NCI-H69 (cell line): ENCODE measurements at regions not wholly inside any gene's neighbourhood (a gene's known extent, or its start where the extent isn't known, plus 50 kb on each side); places are given as distances from the start of the nearest gene placed in this dataset.

Experiments
- DNase-seq: peaks from one replicate; lab custom pipeline; 2025; lab: John Stamatoyannopoulos, UW

DNA sequence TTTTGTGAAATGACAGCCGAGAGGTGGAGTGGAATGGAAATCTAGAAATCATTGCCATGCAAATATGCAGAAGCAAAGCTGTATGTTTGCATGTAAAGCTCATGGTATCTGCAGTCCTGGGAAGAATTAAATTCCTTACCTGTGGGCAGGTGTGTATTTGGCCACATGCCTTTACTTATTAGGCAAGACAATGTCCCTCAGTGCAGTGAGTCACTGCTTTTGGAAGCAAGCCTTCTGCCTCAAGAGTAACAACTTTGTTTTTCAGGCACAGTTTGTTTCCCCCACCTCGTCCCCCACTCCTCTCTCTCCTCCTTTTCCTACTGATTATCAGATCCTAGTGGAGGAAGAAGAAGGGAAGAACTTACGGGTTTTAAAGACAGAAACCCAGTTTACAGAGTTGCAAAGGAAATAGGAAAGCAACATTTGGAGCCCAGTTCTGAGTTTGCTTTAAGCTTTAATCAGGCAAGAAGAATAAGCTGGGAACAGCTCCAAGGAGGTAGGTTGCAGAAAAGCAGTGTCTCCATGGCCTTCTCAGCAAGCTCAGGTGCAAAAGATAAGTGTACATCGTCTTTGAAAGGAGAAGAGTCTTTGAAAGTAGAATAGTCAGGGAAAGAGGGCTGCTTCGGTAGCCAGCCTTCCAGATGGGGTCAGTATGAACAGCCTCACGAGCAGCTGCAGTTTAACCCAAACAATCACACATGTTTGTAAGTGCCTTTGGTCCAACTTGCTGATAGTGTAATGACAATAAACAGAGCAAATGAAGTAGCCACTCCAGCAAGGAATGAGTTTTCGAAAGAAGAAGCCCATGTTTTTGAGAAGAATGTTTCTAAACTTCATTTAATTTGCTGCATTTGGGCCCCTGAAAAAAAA, 190.1 kb downstream of the KLF5 start:
- peak; percentile 6 for DNase-seq

DNA sequence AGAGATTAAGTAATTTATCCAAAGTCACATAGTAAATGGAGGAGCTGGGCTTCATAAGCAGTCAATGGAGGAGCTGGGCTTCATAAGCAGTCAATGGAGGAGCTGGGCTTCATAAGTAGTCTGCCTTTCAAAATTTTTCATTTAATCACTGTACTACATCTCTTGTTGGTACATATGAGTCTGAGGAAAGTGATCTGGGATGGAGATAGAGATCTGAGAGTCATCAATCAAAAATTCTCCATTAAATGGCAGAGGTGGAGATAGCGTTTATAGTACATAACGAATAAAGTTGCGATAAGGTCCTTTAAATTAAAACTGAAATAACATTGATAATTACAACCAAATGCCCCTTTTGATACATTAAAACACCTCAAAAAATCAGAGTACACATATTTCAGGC, 189.3 kb downstream of the KLF5 start:
- no peak for DNase-seq

DNA sequence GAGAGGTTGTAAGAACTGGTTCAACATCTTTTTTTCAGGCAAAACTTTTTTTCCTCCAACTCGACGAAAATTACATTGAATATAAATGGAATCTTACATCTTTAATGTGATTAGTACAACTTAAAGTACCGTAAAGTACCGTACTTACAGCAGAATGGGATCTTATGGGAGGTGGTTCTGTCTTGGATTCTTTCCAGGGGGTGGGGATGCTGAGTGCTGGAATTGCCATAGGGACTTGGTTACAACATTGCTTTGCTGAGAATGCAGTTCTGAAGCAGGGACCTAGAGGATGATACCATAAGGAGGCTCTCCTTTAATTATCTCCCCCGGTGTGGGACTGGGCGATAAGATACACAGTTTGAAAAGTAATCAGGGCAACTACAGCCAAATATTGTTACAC, 186.4 kb downstream of the KLF5 start:
- DNase-seq, result no peak

DNA sequence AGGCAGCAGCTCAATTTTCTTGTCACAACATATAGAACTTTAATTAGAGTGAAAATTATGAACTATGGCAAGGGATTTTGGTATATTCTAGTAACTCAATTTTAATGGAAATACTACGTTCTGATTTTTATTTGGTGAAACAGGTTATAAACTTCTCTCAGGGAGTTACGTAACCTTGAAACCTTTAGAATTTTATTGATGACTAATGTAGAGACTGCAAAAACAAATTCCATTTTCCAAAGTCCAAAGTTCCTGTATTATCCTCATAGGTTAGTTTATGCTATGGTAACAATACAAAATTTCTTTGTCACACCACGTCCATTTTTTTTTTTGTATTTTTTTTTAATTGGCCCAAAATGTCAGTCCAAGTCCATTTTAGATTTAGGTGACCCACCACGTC, 185.7 kb downstream of the KLF5 start:
- DNase-seq, result no peak

DNA sequence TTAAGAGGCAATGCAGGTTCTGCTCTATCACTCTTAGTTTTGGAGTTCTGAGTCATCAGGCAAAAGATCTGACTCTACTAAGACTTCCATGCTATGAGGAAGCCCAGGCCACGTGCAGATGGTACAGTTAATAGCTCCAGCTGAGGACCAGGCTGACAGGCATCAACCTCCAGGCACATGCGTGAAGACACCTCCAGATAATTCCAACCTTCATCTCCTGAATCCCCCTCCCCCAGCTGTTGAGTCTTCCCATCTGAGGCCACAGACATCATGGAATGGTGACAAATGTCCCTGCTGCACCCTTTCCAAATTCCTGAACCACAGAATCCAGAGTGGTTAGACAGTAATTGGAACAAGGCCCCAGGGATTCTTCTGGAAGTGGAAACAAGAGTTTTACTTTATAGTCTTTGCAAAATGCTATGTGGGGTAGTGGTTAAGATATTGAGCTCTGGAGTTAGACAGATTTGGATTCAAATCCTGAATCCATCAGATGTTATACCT, 183.8 kb downstream of the KLF5 start:
- no peak for DNase-seq

DNA sequence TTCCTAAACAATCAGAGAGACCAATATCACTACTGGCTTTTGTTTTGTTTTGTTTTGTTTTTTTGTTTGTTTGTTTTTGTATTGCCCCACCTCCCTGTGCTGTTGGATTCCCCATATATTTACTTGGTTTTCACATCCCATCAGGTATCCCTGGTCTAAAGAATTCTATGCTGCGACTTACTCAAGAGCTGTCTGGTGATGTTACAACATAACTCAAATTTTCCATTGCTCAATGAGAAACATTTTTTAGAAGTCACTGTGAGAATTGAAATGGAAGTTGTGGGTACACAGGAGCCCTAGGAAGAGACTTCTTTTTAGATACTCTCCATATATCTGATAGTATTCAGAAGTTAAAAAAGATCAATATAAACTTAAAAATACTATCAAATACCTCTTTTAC, 181.4 kb downstream of the KLF5 start:
- no peak for DNase-seq

DNA sequence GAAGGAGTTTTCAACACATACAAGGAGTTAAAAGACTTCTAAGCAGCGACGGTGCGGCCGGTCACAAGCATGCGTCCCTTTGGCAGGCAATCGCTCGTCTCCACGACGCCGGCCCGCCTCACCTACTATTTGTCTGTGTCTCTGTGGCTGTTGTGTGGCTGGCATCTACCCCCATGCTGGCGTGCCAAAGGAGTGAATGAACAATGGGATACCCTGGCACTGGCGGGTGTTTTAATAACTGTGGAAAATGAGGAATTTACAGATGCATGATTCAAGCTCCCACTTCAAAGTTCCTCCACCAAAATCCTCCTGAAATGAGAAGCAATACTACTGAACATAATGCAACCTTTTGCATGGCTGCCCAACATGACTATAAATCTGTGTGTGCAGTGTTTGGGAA, 176.6 kb downstream of the KLF5 start:
- DNase-seq, result no peak

DNA sequence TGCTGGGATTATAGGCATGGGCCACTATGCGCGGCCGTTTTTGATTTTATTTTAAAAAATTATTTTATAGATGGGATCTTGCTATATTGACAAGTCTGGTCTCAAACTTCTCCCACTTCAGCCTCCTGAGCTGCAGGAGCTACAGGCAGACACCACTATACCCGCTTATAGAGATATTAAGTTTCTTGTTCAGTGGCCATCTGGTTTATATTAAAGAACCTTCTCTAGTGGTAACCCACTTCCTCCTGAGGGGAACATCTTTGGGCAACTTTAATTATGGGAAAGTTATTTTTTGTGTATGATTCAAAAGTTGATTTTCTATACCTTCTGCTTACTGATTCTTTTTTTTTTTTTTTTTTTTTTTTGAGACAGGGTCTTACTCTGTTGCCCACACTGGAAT, 172.7 kb downstream of the KLF5 start:
- DNase-seq, result no peak

DNA sequence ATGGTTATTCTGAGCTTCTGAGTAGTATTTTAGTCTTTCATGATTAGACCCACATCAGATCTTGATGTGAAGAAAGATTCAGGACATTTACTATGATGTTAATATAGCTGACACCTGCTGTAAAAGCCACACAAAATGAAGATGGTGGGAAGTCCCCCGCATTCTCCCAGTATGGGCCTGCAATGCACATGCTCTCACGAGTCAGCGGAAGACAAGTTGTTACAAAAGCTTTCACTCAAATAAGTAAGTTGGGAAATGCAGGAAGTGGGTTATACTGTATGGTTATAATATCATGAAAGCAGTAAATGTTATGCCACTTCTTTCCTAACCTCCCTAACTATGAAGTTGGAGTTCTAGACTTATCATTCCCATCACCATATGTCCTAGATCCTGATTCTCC, 171.9 kb downstream of the KLF5 start:
- DNase-seq, result no peak

DNA sequence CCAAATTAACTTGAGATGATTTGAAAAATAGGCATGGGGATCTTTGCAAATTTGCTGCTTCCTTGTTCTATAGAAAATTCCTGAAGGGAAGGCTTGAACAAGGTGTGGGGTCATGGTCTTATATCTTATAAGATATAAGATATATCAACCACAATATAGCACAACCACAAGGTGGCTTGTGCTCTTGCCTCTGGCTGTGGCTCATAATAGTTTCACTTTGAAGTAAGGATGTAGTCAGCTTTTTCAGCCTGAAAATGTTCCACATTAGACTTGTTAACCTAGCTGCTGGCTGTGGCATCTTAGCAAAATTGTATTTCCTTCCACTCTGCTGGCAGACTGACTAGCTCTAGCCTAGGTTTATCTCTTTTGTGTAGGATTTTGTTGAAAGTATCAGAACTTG, 169.7 kb downstream of the KLF5 start:
- DNase-seq, result no peak

DNA sequence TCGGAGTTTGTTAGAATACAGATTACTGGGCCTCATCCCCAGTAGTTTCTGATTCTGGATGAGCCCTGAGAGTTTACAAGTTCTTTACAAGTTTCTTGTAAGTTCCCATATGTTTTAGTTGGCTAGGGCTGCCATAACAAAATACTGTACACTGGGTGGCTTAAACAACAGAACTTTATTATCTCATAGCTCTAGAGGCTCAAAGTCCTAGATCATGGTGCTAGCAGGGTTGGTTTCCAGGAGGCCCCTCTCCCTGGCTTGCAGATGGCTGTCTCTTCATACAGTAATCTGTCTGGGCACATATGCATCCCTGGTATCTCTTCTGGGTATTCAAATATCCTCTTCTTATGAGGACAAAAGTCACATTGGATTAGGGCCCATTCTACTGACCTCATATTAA, 167.2 kb downstream of the KLF5 start:
- no peak for DNase-seq

DNA sequence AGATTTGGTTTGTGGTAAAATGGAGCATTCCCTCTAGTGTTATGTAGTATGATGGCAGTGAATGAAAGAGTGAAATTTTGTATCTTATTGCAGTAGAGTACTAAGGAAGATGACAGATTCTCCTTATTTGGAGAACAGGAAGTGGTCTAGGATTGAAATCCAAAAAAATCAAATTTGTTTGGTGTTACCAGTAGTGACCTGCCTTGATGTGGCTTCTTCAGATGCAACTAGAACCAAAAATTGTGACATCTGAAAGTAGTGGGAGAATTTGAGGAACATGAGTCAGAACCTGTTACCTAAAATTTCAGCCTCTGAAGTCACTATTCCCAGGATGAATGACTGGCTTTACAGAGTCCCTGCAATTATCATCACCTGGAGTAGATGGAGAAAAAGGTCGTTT, 165.9 kb downstream of the KLF5 start:
- DNase-seq, result no peak

DNA sequence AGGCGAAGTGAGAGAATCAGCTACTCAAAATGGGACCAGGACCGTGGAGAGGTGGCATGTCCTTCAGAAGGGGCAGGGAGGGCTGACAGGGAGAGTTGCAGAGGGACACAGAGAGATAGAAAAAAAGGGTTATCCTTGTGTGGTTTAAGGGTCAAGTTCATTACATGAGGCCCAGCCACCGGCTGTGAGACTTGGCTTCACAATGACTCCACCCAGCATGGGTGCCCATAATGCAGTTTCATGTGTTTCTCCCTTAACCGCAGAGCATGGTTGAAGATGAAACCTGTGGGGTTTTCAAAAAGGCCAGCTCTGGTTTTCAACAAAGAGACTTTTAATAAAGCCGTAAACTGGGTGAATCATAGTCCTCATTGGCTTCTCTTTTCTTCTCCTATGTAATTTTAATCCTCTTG, 164.6 kb downstream of the KLF5 start:
- DNase-seq, result no peak

DNA sequence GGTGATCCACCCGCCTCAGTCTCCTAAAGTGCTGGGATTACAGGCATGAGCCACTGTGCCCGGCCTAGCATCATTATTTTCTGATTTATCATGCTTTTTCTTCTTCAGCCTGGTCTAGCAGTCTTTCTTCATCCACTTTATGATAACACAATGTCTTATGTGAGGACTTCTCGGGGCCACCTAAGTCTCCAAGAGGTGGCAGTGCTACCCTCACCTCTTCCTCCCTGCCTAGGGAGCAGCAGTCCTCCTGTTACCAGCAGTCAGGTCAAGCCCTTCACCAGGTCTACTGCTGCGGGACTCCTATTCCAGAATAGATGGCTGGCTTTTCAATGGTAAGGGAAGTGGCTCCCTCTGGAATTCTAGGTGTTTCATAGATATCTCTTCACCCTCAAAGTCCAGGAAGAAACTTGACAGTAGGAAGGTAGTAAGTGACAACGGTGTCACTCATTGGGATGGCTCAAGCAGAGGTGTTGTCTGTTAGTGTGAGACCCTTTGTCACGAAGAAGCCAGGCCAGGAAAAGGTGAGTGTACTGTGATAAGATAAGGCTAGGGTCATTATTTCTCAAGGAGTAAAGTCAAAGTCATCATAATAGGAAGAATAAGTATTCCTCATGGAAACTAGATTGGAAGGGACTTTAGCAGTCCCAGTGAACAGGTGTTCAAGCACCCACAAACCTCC, 164.0 kb downstream of the KLF5 start:
- no peak for DNase-seq

DNA sequence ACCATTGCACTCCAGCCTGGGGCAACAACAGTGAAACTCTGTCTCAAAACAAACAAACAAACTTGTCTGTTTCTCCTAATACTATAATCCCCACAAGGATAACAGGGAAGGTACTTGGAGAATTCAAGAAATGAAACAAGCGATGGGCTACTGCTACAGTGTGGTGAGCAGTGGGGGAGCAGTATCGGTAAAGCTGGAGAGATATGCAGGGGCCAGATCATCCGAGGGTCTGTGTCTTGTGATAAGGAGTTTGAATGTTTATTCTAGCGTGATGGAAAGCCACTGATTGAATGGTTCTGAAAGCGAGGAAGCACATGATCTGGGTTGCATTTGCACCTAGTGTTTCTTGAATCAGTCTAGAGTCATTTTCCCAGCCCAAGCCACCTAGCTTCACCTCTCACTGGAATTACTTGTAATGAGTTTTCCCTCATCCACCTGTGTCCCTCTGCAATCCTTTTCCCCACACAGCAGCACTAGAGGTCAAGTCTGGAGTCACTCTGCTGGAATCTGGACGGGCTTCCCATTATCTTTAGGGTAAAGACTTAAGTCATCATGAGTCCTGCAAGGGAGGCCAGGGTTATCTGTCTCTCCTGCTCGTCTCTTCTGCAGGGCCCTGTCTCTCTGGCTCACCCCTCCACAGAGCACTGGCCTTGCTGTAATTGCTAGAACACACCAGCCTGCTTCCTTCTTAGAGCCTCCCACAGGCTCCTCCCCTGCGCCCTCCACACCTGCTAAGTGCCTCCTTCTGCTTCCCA, 162.3 kb downstream of the KLF5 start:
- no peak for DNase-seq

DNA sequence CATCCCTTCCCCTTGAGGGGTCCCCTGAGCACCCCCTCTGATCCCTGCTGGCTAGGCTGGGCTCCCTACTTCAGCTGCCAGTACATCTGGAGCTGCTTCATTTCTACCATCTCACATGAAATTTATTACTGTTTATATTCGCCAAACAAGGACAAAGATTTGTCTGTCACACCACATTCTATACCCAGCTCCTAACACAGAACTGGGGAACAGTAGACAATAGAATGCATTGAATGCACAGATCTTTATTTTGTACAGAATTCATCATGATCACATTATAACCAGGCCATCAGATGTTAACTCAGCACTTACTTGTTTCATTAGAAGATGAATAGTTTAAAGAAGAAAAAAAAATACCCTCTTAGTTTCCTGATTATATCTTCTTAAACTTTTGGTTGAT, 159.4 kb downstream of the KLF5 start:
- no peak for DNase-seq

DNA sequence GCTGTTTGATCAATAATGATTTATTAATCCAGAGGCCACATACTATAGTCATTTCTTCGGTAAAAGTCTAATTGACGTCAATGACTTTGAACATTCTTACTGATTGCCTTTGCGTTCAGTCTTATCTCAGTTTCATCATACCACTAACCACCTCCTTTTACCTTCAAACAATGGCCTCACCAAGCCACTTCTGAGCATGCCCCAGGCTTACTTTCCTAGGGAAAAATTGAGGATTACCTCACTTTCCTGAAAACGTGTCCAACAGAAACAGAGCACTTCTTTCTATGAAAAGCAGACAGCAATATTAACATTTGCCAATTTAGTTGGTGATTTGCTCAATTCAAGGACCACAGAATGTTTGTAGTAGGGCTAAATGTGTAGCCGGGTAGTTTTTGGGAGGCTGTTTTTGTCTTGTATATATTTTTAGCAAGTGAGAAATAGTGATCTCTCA, 157.6 kb downstream of the KLF5 start:
- DNase-seq, result no peak

DNA sequence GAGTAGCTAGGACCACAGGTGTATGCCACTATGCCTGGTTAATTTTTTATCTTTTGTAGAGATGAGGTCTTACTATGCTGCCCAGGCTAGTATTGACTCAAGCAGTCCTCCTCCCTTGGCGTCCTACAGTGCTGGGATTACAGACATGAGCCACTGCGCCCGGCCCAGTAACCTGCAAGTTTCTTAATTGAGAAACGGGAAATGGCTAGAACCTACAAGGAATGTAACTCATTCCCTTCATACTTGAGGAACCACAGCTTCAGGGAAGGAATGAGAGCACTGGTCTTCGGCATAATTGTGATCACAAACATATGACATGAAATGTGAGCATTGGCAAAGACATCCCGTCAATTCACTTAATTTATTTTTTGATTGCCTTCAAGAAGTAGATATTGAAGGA, 157.0 kb downstream of the KLF5 start:
- DNase-seq, result no peak

DNA sequence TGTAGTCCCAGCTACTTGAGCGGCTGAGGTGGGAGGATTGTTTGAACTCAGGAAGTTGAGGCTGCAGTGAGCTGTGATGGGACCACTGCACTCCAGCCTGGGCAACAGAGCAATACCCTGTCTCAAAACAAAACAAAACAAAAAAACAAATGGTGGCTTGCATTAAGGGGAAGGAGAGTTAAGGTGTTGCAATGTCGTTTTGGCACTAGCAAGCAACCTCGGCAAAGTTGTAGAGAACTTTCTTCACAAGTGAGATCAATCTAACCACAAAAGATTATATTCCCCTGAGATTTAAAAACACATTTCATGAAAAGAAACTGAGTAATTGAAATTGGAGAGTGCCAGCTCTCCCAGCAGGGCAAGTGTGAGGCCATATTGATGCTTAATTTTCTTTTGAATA, 153.7 kb downstream of the KLF5 start:
- DNase-seq, result no peak

DNA sequence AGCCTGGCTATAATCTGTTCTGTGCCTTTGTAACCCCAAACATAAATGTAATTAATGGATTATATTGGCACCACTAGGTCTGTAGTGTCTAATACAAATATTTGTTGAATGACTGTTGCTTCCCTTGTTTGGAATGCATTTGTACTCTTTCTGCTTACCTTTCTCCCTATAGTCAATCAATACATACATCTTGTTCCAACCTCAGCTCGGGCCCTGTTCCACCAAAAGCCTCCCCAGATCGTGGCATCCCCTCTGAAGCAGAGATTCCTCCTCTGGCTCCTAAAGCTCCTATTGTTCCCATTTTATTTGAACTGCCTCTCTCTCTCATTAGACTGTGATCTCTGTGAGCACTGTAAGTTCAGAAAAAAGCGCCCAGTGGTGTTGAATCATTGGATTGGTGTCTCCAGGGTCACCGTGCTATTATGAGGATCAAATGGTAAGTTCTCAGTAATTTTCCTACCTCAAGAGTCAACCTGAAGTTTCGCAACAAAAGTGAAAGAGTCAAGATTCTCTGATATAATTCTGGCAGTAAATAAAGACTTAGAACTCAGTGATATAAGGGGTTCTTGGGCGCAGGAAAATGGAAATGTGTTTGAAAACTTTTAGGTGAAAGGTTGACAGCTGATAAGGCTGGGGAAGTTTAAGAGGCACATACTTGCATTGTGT, 151.5 kb downstream of the KLF5 start:
- DNase-seq, result no peak

DNA sequence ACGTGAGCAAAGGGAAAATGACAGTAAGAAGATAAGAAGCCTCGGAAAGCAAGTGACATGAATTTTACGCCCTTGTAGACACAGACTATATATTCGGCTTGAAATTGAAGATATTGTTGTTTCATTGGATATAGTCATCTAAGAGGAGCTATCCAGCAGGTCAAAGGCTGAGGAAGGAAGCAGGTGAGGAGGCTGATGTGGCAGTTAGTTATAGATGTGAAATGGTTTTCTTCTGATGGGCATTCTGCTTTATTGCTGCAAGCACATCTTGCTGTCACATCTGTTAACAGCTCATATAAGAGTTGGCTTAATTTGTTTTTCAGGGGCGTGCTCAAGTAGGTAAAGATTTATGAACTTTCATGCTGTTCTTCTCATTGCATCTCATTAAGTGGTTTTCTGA, 146.1 kb downstream of the KLF5 start:
- DNase-seq, result no peak

DNA sequence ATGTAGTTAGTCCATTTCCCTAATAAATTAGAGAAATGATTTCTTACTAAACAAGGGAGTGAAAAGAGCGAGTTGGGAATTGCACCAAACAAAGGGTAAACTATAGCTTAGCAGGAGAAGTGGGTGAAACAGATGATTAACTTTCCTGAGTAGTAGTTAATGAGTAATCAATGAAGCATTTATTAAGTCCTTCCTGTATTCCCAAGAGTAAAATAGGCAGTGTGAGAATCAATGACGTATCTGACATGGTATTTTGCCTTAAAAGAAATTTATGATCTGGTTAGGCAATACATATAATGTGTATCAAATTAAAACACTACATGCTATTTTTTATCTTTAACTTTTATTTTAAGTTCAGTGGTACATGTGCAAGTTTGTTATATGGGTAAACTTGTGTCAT, 142.8 kb downstream of the KLF5 start:
- DNase-seq, result no peak
